OCI-LY1 (cell line): ENCODE measurements at regions not wholly inside any gene's neighbourhood (a gene's known extent, or its start where the extent isn't known, plus 50 kb on each side); places are given as distances from the start of the nearest gene placed in this dataset.

Experiments
- H2AFZ ChIP-seq: fragments of 200-600 bp; sonication (generic), shearing (Covaris generic); 2 replicates; pipeline ENCODE4 v1.6.0; 2014; ENCODE audit warnings: antibody characterized with exemption, mild to moderate bottlenecking, low read length
- H3F3A ChIP-seq: fragments of 200-600 bp; sonication (generic), shearing (Covaris generic); 2 replicates; pipeline ENCODE4 v1.6.0; 2014; ENCODE audit warnings: mild to moderate bottlenecking, antibody characterized with exemption, low read length, moderate library complexity; ENCODE audit not compliant: insufficient read depth
- H3K27ac ChIP-seq: fragments of 200-600 bp; sonication (generic); 2 replicates; pipeline ENCODE4 v1.5.1; 2014; ENCODE audit warnings: low read length, mixed run types, mild to moderate bottlenecking, low read depth; ENCODE audit not compliant: poor library complexity, severe bottlenecking
- H3K27me3 ChIP-seq: fragments of 200-600 bp; sonication (generic); 2 replicates; pipeline ENCODE4 v1.6.0; 2014; ENCODE audit warnings: antibody characterized with exemption, mild to moderate bottlenecking, low read length, moderate library complexity; ENCODE audit not compliant: insufficient read depth
- H3K36me3 ChIP-seq: fragments of 200-600 bp; sonication (generic); 2 replicates; pipeline ENCODE4 v1.6.1; 2014; ENCODE audit warnings: mild to moderate bottlenecking, antibody characterized with exemption, low read length, moderate library complexity, mixed read lengths; ENCODE audit not compliant: insufficient read depth
- H3K4me1 ChIP-seq: fragments of 200-600 bp; sonication (generic); 2 replicates; pipeline ENCODE4 v1.5.1; 2014; ENCODE audit warnings: mild to moderate bottlenecking, low read length, moderate library complexity; ENCODE audit not compliant: insufficient read depth, severe bottlenecking
- H3K4me2 ChIP-seq: fragments of 200-600 bp; sonication (generic), shearing (Covaris generic); 2 replicates; pipeline ENCODE4 v1.6.1; 2014; ENCODE audit warnings: low read length
- H3K4me3 ChIP-seq: fragments of 200-600 bp; sonication (generic); 2 replicates; pipeline ENCODE4 v1.5.1; 2014; ENCODE audit warnings: low read length, low read depth, mild to moderate bottlenecking, mixed read lengths; ENCODE audit not compliant: poor library complexity, severe bottlenecking
- H3K79me2 ChIP-seq: fragments of 200-600 bp; shearing (Covaris generic); 2 replicates; pipeline ENCODE4 v1.6.1; 2016; ENCODE audit warnings: mixed run types, low read length, mixed read lengths; ENCODE audit not compliant: insufficient read depth
- H3K9ac ChIP-seq: fragments of 200-600 bp; sonication (generic), shearing (Covaris generic); 2 replicates; pipeline ENCODE4 v1.6.1; 2014; ENCODE audit warnings: mild to moderate bottlenecking, low read length, mixed read lengths
- H3K9me2 ChIP-seq: fragments of 200-600 bp; sonication (generic), shearing (Covaris generic); 2 replicates; pipeline ENCODE4 v1.6.1; 2014; ENCODE audit warnings: low read depth, mild to moderate bottlenecking, low read length, mixed read lengths
- H3K9me3 ChIP-seq: fragments of 200-600 bp; shearing (Covaris generic); 2 replicates; pipeline ENCODE4 v1.6.1; 2014; ENCODE audit warnings: low read length, mixed read lengths
- H4K20me1 ChIP-seq: fragments of 200-600 bp; sonication (generic), shearing (Covaris generic); 2 replicates; pipeline ENCODE4 v1.6.0; 2016; ENCODE audit warnings: mild to moderate bottlenecking, low read length; ENCODE audit not compliant: insufficient read depth
- CTCF ChIP-seq: fragments of 200-600 bp; sonication (generic), shearing (Covaris generic); IDR thresholded peaks from 2 replicates; pipeline ENCODE4 v1.5.1; 2017; ENCODE audit warnings: mild to moderate bottlenecking, antibody characterized with exemption, low read length, moderate library complexity, mixed read lengths
- EZH2 ChIP-seq: fragments of 200-600 bp; sonication (generic), shearing (Covaris generic); IDR thresholded peaks from 2 replicates; pipeline ENCODE4 v1.8.0; 2017; ENCODE audit warnings: borderline replicate concordance, mixed run types, mild to moderate bottlenecking, antibody characterized with exemption, low read length, moderate library complexity, mixed read lengths

- no peak overlapping the region for H3K9ac ChIP-seq
- H2AFZ ChIP-seq = no peak overlapping the region
- H3K27me3 ChIP-seq = no peaks in the 10 kb centered on the region
- no peaks in the 10 kb centered on the region for H3K79me2 ChIP-seq
- no peak overlapping the region for H3K4me2 ChIP-seq
- H3K4me1 ChIP-seq = no peaks in the 10 kb centered on the region
- no peak for TF ChIP-seq CTCF
- no peak for TF ChIP-seq EZH2
- H3F3A ChIP-seq = no peaks in the 10 kb centered on the region
- no peaks in the 10 kb centered on the region for H3K9me2 ChIP-seq
- H3K36me3 ChIP-seq = no peaks in the 10 kb centered on the region
- H4K20me1 ChIP-seq = no peaks in the 10 kb centered on the region
- no peaks in the 10 kb centered on the region for H3K9me3 ChIP-seq
- H3K27ac ChIP-seq = no peak overlapping the region
- H3K4me3 ChIP-seq = no peak overlapping the region
These were observed 312.6 kb downstream of the STIM2 start for GRCh38 chr4:27173280-27173679.

- Histone ChIP-seq H3K4me3 (no peak overlapping the region), H3K36me3 (no peaks in the 10 kb centered on the region), H3K27me3 (no peaks in the 10 kb centered on the region), H2AFZ (no peak overlapping the region), H3K4me1 (no peaks in the 10 kb centered on the region), H3K9me2 (no peaks in the 10 kb centered on the region), H3K79me2 (no peaks in the 10 kb centered on the region), H3K9ac (no peak overlapping the region), H3K4me2 (no peak overlapping the region), H3F3A (no peaks in the 10 kb centered on the region), H3K27ac (no peak overlapping the region), H3K9me3 (no peaks in the 10 kb centered on the region), H4K20me1 (no peaks in the 10 kb centered on the region)
- TF ChIP-seq CTCF = no peak; the same call in 1 of the 2 replicates
These were observed 315.8 kb downstream of the STIM2 start for GRCh38 chr4:27176400-27176799.

- Histone ChIP-seq H3K4me1 (no peaks in the 10 kb centered on the region), H3F3A (no peaks in the 10 kb centered on the region), H4K20me1 (no peaks in the 10 kb centered on the region), H3K27ac (no peak overlapping the region), H3K9ac (no peak overlapping the region), H3K27me3 (no peaks in the 10 kb centered on the region), H3K36me3 (no peaks in the 10 kb centered on the region), H3K9me2 (no peaks in the 10 kb centered on the region), H3K9me3 (no peaks in the 10 kb centered on the region), H3K4me2 (no peak overlapping the region), H2AFZ (no peak overlapping the region), H3K79me2 (no peaks in the 10 kb centered on the region), H3K4me3 (no peak overlapping the region)
- TF ChIP-seq CTCF (no peak), EZH2 (no peak)
These were observed 316.2 kb downstream of the STIM2 start for GRCh38 chr4:27176881-27177280.
